Amniotic epithelial cell (primary cell): ENCODE measurements at regions not wholly inside any gene's neighbourhood (a gene's known extent, or its start where the extent isn't known, plus 50 kb on each side); places are given as distances from the start of the nearest gene placed in this dataset.

Experiments
- DNase-seq: peaks from one replicate; pipeline ENCODE4 v3.0.0-alpha.2; 2010; ENCODE audit warnings: low read depth

DNA sequence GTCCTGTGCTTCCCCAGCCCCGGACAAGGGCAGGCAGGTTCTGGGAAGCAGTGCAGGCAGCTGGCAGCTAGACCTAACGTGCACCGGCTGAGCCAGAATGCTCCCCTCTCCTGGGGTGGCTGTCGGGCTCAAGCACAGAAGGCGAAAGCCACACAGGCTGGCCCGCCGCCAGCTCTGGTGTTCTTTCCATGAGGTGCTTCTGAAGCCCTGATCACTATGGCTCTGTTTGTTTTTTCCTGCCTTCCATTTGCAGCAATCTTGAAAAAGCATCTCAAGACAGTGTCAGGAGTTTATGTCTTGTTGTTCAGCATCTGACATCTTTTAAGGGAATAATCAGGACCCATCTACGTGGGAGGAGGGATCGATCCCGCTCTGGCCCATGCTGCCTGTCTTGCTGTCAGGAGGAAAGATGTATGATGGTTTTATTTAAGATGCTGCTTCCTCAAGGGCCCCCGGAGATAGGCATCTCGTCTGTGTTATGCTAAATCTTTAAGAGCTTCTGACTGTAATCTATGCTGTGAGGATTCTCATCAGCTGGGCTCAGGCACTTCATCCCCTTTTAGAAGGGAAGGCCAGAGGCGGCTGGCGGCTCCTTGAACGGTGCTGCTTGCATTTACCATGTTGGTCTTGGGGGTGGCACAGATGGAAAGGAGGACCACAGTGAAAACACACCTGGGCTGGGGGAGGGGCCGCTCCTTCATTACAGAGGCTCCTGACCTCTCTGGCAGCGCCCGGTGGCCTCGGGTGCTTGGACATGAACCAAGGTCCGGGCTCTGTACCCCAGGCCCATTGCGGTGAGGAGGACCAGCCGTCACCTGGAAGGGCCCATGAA is 118.5 kb upstream of the HDAC4 start:
- no peak for DNase-seq

DNA sequence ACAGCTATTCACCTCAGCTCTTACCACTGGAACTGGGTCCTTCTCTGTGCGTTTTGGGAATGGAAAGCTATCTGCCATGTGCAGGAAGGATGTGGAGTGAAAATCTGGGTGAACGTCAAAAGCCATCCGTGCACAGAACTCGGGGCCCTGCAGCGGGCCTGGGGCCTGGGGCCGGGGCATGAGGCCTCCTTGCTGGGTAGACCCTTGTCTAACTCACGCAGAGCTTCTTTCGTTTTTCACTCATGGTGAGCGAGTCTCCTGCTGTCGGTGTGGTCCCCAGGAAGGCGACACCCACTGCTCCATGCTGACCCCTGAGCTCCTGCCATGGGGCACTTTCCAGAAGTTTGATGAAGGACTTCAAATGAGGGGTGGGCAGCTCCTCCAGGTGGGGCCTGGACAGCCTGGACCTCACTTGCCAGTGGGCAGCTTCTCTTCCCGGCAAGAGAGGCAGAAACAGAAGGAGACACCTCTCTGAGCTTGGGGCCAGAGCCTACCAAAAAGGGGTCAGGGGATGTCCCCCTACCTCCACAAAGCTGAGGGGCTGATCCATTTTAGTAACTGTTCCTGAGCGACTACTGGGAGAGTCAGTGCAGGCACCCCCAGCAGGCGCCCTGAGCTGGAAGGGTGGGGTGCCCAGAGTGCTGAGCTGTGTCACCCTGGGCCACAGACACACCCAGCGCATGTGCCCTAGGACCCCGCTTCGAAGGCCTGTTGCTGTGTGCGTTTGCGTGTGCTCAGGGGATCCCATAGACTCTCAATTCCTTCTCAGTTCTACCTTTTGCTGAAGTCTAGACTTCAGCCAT is 117.7 kb upstream of the HDAC4 start:
- no peak for DNase-seq

DNA sequence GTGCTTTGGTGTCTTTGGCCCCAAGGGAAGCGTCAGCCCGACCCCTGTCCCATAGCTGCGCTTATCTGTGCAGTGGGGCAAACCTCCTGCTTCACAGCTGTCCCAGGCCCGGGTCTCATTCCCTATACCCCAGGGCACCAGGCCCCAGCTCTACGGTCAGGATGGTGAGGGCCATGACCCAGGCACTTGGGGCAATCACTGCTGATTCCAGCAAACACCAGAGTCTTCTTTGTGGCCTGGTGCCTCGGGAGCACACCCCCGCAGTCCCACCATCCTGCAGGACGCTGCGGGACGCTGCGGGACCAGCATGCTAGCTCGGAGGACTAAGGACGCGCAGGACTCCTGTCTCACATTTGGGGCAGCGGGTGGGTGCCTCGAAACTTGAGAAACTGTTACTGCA is 116.9 kb upstream of the HDAC4 start:
- no peak for DNase-seq

DNA sequence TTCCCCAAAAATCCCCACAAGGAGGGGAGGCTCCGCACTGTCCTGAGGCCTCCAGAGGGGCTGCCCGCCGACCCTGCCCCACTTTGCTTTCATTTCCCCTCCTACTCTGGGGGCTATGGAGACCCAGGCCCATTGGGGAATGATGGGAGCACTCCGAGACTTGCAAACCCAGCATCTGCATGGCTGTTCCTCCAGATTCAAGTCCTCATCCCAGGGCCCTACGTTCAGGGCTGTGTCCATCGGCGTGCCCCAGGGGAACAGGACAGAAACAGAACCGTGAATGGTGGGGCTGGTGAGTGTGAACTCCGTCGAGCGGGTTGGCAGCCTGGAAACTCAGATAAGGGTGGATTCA is 116.1 kb upstream of the HDAC4 start:
- no peak for DNase-seq

DNA sequence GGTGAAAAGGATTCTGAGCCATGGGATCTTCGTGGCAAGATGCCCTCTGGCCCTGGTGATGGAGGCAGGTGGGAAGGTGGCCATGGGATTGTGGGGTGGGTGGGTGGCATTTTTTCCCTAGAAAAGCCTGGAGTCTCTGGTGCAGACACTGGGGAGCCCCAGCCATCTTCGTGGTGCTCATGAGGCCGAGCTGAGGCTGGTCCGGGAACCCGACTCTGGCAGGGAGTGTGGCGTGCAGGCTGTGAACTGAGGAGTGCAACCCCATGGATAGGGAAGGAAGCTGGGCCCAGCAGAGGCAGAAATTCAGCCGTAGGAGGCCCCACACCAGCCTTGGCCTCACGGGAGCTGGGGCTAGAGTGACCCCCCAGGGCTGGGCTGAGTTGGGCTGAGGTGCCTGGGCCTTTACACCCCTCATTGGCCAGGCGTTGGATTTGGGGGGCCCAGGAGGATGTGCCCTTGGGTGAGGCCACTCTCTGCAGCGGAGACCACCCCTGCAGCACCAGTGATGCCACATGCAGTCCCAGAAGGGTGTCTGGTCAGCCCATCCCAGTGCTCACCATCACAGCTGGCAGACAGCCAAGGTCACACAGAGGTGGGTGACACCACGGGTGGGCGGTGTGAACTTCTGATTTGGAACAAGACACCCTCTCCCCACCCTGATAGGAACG is 115.6 kb upstream of the HDAC4 start:
- DNase-seq = no peak

DNA sequence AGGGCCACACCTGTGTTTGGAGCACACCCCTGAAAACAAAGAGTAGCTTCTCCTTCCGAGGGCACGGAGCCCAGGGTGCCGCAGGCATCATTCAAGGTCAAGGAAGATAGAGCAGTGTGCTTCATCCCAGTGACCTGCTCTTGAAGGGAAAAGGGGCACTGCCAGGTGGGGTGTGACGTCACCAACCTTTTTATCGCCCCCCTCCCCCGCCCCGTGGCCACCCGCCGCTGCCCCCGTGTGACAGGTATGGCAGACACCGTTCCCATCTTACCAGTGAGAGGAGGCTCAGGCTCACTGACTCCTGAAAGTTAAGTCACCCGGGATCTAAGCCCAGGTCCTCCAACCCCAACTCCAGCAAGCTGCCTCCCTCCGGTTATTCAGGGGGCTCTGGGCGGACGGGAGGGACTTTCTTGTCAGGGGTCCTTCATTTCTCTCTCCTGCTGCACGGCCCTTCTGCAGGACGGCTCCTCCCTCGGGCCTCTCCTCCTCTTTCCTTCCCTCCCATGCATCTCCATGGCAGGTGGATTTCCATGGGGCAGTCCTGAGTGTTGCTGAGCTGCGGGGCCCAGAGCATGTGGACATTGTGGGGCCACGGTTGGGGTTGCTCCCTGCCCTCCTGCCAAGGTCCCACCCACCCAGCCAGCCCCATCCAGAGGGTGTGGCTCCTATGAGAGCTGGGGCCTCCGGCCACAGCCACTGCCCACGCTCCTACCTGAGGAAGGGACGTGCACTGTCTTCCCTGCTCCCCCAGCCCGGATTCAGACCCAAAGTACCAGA is 114.1 kb upstream of the HDAC4 start:
- no peak for DNase-seq

DNA sequence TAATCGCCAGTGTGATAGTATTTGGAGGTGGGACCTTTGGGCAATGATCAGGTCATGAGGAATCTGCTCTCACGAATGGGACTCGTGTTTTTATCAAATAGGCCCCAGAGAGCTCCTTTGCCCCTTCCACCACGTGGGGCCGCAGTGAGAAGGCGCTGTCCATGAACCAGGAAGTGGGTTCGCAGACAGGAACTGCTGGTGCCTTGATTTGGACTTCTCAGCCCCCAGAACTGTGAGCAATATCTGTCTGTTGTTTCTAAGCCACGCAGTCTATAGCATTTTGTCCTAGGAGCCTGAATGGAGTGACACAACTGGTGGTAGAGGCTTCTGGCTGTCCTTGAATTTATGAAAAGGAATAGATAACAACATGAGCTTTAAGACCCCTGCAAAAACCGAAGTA is 111.2 kb upstream of the HDAC4 start:
- DNase-seq = no peak

DNA sequence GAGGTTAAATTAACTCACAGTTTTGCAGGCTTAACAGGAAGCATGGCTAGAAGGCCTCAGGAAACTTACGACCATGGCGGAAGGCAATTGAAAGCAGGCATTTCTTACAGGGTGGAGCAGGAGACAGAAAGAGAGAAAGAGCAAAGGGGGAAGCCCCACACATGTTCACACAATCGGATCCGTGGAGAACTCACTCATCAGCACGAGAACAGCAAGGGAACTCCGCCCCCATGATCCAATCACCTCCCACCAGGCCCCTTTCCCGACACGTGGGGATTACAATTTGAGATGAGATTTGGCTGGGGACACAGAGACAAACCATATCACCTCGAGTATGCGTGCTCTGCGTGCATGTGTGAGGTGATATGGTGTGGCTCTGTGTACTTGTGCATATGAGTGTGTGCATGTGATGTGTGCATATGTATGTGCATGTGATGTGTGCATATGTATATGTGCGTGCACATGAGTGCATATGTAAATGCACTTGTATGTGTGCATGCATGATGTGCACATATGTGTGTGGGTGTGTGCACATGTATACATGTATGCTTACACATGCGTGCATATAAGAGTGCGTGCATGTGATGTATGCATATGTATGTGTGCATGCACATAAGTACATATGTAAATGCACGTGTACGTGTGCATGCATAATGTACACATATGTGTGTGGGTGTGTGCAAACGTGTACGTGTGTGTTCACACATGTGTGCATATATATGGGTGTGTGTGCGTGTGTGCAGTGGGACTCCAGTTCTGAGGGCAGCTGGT is 108.7 kb upstream of the HDAC4 start:
- no peak for DNase-seq

DNA sequence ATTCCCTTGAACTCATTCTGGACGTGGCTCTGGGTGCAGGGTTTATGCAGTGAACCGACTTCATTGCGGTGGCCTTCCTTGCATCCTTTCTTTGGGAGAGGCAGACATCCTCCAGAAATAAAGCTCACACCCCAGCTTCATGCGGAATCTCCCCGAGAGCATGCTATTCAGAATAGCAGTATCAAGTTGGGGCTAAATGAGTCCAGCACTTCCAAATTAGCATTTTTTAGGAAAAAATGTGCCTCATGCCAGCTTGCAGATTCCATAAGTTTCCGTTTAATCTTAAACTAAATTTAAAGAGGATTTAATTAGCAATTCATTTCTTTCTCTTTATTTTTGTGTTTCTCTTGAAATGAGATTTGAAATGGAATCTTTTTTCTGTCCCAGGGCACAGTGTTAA is 107.4 kb upstream of the HDAC4 start:
- no peak for DNase-seq

DNA sequence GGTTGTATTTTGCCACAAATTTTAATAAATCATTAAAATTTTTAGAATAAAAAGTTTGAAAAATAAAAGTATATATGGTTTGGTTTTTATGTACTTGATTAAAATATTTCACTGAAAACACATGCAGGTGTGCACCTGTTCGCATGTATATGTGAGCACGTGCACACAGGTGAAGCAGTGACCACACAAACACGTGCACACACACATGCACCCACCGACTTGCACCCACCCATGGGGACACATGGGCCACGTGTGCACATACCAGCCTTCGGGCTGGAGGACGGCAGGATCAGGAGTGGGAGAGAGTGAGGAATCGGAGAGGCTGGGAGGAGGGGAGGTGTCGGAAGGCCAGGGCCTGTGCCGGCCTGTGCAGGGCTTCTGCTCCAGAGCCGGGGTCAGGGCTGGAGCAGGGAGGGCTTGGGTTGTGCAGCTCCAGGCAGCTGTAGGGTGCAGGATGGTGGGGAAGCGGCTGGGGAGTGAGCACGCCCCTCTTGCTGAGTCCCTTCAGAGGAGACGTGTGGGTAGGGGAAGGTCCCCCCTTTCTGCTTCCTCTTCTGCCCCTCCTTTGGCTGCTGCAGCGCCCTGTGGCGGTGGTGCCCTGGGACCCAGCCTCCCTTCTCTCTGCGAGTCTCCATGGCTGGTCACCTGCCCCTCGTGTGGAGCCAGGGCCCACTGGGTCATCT is 106.9 kb upstream of the HDAC4 start:
- DNase-seq = no peak

DNA sequence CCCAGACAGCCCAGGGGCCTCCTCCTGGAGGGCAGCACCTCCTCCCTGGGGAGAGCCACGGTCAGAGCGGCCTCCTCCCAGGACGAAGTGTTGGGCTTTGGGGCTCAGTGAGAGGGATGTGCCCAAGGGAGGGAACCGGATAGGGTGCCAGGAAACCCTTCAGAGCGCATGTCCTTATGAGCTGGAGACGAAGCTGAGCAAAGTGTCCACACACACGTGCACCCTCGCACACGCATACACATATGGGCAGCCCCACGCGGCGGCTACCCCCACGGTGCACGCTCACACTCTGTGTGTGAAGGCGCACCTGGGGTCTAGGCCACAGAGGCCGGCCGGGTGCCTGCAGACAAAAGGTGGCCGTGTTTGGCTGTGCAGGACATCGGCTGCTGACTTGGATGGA is 106.1 kb upstream of the HDAC4 start:
- DNase-seq = no peak

DNA sequence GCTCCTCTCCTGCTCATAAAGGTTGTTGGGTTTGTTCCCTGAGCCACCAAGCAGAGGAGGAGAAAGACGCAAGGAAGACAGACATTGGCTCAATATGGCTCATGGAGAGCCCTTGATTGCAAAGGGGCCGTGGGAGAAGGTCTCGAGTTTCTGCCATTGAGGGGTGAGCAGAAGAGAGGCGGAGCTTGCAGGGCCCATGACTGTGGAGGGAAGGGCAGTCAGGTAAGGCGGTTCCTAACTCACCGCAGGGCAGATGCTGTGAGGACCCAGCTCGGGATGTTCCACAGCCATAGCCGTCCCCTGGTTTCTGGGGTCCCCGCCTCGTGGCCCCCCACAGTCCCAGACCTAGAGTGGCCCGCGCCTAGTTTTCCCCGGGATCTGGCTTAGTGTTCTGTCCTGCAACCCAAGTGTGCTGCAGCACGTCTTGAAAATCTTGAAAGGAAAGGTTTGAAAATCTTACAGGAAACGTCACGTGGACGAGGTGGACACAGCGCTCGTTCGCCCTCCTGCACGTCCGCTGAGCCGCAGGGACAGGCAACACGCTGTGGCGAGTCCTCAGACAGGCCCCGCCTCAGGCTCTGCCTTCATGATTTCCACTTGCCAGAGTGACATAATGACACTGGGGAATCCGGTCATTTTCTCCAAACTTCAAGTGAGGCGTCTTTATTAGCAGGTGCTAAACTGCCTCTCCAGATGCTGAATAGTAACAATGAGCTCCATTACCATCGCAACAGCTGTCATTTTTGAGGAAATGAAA is 105.5 kb upstream of the HDAC4 start:
- no peak for DNase-seq

DNA sequence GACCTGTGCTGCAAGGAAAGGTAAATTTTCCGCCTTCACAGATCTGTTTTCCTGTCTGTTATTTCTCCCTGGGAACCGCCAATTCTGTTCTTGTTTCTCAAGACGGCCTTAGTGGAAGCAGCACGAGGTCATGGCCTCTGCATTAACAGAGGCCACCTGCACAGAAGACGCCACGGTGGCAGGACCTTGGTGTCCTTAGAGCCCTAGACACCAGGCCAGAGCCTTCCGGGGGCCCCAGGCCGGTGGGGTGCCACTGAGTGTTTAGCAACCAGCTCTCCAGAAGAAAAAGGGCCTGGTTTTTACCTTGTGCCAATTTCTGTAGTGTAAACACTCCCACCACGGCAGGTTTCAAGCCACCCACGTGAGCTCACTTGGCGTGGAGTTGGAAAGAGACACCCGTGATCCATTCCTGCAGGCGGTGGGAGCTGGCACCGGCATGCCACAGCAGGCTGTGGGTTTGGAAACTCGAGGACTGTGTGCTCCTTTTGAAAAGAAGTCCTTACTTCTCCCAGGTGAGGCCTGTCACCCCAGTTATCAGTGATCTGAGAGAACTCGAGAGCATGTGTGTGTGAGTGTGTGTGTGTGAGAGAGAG is 103.9 kb upstream of the HDAC4 start:
- DNase-seq = no peak

DNA sequence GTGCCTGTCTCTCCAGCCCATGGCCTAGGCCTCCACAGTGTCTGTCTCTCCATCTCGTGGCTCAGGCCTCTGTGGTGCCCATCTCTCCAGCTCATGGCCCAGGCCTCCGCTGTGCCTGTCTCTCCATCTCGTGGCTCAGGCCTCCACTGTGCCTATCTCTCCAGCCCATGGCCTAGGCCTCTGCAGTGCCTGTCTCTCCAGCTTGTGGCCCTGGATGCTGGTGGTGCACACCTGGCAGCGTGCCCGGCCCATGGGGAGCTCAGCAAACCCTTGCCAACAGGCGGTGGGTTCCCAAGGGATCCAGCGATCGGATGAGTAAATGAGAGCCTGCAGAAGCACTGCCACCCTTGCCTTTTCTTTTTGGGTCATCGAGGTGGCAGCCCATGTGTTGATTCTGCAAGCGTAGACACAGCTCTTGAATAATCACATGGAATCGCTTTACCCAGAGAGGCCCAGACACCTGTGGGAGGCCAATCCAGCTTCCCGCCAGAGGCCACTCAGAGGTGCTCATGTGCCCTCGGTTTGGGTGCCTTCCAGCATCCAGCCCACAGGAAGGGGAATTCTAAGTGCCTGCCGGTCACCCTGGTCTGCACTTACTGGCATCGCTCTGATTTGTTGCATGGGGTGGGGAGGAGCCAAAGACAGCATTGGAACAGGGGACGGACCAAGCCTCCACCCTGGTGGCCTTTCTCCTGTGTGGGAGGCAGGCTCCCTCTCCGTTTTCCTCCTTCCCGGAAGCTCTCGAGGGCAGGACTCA is 101.8 kb upstream of the HDAC4 start:
- no peak for DNase-seq

DNA sequence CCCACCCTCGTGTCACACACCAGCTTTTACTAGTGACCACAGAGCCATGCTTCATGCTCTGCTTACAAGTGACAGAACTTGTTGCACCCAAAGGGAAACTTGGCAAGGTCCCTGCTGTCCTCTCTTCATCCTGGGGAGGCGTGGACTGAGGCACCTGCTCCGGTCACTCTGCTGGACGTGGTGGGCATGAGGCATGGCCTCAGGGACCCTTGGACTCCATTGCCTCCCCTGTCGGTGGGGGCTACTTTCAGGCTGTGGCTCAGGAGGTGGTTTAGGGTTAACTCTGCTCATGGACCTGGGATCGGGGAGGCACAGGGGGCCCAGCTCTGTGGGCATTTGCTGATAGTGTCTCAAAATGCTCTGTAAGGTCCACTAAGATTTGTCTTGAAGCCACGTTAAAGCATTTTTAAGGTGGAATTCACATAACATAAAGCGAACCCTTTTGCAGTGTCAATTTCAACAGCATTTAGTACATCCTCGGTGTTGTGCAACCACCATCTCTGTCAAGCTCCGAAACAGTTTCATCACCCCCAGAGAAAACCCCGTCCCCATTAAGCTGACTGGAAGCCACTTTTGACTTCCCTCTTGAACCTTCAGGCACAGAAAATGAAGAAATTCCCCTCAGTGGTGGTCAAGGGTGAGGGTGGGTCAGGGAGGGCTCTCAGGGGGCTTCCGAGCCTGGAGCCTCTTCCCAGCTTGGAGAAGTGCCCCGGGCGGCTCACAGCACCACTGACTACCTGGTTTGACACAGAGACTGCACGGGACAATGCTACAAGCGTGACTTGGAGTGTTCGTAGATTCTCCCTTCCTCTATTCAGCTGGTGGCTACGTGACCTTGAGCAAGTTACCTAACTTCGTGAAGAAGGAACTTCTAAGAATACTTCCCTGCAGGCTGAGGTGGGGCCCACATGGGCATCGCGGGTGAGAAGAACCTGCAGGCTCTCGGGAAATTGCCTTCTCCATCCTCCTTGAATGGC is 100.0 kb upstream of the HDAC4 start:
- DNase-seq = no peak

DNA sequence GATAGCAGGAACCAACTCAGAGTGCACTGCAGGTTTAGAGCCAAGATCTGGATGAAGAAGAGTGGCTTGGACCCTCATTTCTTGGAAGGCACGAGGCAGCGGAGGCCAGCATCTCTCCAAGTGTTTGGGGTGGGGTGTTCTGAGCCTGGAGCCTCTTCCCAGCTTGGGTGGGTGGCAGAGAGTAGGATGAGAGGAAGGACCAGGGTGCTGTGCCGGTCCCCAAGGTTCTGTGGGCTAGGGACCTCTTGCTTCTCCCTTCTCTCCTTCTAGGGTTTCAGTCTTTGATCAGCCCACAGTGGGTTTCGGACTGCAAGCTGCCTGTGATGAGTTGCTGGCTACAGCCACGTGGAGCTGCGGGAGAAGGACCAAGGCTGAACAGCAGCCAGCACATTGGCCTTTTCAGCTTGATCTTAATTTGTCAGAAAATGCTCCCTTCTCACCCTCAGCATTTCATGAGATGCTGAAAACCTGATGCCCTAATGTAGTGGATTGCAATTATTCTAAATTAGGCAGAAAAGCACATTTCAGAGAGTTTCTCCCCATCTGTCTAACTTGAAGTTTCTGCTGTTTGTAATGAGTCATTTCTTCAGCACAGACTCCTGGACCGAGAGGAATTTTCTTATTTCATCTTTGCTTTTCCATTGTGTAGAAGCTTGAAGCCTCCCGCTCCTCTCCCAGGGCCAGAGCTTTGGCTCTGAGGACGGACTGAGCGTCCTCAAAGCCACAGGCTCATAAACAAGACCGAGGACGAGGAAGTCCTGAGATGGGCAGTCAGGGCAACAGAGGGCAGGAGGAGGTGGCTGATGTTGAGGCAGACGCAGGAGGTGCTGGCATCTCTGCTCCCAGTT is 99.1 kb upstream of the HDAC4 start:
- no peak for DNase-seq
